ENCODE measurements at regions not wholly inside any gene's neighbourhood (a gene's known extent, or its start where the extent isn't known, plus 50 kb on each side); places are given as distances from the start of the nearest gene placed in this dataset.
"Not testable (repeated sequence)": the region's sequence is repeated elsewhere in the genome, so short reads cannot be mapped to it uniquely, and the experiment has no call there.

GRCh38 chr7:32680259-32681173 lies 185.2 kb downstream of the AVL9 start:
- peak; percentile 34 for DNase-seq

DNA sequence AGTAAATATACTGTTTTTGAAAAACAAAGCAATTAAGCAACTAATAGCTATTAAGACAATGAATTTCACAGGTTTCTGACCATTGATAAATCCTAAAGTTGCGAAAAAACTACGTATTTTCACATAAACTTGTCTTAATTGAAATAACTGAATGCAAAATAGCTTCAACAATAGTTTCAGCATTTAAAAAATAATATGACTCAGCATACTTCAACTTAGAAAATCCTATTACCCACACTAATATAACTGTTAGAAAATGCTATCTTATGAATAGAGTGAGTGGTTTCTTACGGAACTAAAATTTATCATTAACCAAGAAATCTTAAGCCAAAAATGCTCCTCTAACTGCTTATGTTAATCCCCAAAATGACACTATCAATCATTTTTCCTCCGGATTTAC lies 183.9 kb downstream of the AVL9 start:
- no peak for DNase-seq

DNA sequence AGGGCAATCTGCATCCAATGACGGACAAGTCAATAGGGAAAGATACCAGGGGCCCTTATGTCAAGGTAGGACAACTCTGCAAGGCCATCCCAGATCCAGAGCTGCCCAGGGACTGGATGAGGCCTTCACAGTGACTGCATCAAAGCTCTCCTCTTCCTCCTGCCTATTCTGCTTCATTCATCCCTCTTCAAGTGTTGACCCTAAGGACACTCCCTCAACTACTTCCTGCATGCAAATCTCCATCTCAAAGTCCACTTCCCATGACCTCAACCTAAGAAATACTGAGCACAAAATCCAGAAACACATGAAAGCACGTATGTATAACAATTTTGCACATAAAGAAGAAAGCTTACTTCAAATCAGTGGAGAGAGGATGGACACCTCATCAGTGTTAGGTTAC lies 182.3 kb downstream of the AVL9 start:
- no peak for DNase-seq

- no peak for DNase-seq
These were observed 181.1 kb downstream of the AVL9 start for GRCh38 chr7:32676249-32676941.

DNA sequence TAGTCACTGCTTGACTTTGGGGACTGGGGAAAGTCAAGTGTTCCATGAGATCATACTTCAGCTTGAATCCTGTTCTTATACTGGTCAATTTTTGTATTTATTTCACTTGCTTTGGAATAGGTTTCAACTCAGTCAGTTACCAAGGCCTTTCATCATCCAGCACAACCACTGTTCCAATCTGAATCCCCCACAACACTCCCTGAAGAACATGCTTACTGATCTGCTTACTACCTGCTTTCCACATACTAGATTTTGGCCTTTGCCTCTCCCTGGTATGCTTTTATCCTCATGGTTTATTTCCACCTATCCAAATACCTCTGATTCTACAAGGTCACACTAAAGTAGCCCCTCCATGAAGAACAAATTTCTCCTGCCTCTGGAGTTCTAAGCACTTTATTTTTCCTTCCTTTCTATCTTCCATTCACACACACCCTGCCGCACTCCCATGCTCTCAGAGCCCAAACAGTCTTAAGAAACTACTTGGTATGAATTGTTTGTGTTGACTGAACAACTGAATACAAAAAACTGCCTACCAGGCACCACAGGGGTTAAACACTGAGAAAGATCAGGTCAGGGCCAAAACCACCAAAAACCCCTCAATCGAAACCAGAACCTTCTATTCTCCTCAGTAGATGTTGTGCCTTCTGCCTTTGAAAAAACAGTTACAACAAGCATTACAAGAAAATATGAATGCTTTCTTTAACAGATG lies 178.1 kb downstream of the AVL9 start:
- DNase-seq, result no peak

- DNase-seq, result no peak
These were observed 175.1 kb downstream of the AVL9 start for GRCh38 chr7:32670110-32671025.

DNA sequence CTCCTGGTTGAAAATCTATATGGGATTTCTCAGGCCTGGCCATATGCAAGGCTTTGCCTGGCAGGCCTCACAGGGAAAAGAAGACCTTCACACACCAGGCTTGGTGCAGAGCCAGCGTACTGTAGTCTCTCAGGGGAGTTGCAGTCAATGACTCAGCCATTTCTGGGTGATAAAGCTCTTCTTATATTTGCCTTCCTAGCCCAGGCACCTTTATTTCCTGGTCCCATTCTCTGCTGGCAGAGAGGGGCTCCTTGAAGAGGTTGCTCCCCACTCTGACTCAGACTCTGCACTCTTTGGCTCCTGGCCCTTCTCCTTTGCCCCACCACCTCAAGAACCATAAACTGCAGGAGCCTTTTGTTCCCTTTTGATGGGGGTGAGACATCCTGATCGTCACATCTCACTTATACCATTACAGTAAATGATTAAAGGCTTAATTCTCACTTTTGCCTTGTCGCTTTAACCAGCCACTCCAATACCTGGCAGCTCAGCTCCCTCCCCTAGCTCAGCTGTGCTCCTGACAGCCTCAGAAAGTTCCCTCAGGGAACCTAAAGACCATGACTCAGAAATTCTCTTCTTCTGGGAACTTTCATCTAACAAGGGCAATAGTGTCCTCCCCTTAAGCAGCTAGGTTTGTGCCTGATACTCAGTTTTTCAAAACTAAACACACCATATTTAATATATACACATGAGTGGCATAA lies 174.0 kb downstream of the AVL9 start:
- DNase-seq, result not testable (repeated sequence)

DNA sequence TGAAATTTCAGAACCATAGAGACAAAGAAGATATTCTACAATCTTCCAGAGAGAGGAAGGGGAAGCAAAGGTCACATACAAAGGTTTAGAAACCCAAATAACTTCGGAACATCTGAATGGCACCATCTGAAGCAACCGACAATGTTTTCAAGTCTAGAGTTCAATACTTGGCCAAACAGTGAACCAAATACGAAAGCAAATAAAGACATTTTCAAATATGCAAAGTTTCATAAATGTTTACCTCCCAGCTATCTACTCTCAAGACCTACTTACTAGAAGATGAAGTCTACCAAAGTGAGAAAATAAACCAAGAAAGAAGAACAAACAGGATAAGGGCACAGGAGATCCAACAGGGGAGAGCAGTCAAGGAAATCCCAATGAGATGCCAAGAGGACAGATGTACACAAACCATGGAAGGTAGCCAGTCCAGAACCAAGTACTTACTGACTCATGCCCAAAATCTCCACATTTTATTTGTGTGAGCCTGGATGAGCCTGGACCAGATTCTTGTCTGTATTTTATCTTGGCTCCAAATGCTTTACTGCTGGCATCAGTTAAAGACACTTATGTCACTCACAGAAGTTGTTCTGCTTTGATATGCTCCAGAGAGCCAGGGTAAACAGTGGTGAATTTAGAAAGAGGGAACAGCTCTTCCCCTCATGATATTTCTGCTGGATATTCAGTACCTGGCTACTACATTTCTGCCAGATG lies 173.3 kb downstream of the AVL9 start:
- DNase-seq, result not testable (repeated sequence)

- not testable (repeated sequence) for DNase-seq
These were observed 172.3 kb downstream of the AVL9 start for GRCh38 chr7:32667586-32667985.

GRCh38 chr7:32663805-32664211 lies 168.5 kb downstream of the AVL9 start:
- DNase-seq, result not testable (repeated sequence)

DNA sequence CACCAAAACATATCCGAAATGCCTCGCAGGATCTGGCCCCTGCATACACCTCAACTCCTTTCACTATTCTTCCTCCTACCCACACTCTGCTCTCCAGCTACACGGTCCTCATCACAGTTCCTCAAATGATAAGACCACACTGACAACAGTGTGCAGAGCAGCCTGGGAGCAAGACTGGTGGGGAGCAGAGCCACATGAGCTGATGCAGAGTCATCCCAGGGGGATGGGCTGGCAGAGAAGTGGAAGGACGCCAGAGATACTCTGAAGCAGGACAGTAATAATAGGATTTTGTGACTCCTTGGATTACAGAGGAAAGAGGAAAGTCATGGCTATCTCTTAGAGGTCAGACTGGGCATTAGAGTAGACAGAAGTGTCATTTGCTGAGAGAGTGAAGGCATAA lies 167.2 kb downstream of the AVL9 start:
- DNase-seq, result peak; percentile 61

GRCh38 chr7:32661929-32662328 lies 166.6 kb downstream of the AVL9 start:
- DNase-seq, result no peak

GRCh38 chr7:32661501-32661900 lies 166.2 kb downstream of the AVL9 start:
- no peak for DNase-seq

DNA sequence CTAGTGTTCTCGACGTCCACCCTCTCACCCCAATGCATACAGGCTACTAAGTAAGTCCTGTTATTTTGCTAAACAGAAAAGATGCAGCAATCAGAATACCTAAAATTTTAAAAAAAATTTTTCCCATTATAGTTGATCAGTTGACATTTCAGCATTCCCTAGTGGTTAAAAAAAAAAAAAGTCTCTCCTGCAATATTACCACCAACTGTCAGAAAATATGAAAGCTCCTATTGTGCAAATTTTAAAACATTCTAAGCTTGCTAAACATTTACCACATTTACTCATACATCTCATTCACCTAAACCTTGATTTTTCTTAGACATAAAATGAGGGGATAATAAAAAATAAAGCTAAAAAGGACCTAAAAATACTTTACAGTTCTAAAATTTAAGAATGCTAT lies 165.6 kb downstream of the AVL9 start:
- DNase-seq, result no peak

- no peak for DNase-seq
These were observed 164.6 kb downstream of the AVL9 start for GRCh38 chr7:32659853-32660252.

DNA sequence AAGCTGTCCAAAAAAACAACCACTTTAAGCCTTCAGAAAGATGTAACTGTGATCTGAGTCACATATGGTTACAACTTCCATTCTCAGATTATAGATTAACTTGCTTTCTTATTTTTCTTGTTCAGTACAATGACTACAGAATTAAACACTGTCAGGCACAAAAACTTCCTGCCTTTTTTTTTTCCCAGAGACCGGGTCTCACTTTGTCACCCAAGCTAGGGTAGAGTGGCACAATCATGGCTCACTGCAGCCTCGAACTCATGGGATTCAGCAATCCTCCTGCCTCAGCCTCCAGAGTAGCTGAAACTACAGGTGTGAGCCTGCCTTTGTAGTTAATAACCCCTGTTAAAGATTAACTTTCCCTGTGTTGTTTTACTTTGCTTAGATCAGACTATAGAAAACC lies 163.2 kb downstream of the AVL9 start:
- DNase-seq, result no peak

DNA sequence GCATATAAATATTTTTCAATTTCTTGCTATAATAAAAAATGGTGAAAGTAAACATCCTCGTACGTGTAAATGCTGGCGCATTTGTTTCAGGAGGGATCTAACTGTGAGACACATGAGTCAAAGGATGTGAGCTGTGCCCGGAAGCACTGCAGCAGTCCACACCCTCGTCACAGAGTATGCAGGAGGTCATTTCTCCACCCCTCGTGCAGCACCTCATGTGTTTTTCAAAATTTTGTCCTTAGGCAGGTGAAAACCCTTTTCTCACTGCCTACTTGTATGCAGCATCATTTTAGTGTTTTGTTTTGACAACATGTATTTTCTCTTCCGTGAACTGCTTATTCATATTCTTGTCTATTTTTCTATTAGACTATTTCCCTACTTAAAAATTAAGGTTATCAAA lies 162.7 kb downstream of the AVL9 start:
- DNase-seq, result no peak

DNA sequence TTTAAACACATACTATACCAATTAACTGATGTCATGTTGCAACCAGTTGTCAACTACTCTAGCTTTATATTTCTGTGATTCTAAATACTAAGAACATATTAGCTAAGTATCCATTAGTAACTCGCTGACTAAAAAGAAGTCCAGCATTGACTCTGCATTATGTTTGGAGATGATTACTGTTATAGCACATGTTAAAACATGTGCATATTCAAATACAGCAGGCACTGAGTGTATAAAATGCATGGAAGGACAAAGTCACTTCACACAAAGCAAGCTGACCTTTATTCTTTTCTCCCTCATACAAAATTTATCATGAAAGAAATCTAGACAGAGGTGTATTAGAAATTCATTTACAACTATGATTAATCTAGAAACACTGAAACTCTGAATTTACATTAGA lies 159.3 kb downstream of the AVL9 start:
- DNase-seq, result not testable (repeated sequence)

GRCh38 chr7:32650356-32650755 lies 155.1 kb downstream of the AVL9 start:
- not testable (repeated sequence) for DNase-seq

DNA sequence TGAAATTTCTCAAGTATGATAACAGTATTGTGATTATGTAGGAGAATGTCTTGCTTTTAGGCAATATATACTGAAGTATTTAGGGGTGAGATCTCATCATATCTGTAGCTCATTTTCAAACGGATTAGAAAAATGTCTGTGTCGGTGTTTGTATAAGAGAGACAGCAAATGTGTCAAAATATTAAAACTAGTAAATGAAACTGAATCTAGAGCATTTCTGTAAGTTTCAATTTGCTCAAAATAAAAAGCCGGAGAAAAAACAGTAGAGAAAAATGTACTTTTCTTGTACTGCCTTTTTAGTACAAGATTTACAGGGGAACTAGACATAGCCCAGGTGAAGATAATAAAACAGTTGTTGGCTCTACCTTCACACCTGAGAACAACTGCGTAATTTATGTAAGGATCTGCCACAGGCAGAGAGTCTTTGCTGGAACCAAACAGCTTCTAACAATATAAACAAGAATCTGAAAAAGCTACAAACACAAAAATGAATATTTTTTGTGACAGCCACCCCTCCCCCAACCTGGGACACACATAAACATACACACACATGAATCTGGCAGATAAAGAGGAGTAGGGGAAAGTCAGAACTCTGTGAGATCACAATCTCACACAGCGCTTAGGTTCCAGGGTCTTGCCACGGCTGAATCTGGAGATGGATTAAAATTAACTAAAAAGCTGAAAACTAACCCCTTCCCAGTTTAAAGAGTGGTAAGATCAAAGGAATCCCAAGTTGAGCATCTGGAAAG lies 153.3 kb downstream of the AVL9 start:
- DNase-seq, result no peak

Data from MV-4-11 (cell line).